ENCODE measurements at regions not wholly inside any gene's neighbourhood (a gene's known extent, or its start where the extent isn't known, plus 50 kb on each side); places are given as distances from the start of the nearest gene placed in this dataset.

GRCh38 chr12:127830730-127831129 lies 436.2 kb upstream of the TMEM132C start:
- TF ChIP-seq CTCF (IDR thresholded peaks at IDR 0.05; ENCODE audit: extremely low read depth in 1 of 2, insufficient read depth in 1 of 2, low read depth in 1 of 2, low read length in 2 of 2) (no peak), POLR2AphosphoS5 (IDR thresholded peaks at IDR 0.05; ENCODE audit: insufficient read depth, low read depth, low read length) (no peak), EZH2 (IDR thresholded peaks at IDR 0.05; ENCODE audit: borderline replicate concordance, low read depth, low read length, severe bottlenecking) (no peak), POLR2A (IDR thresholded peaks at IDR 0.05; ENCODE audit: low read depth, low read length) (no peak), GATA2 (IDR thresholded peaks at IDR 0.05; ENCODE audit: insufficient read depth, insufficient read length, low read depth, low read length) (no peak), MAX (IDR thresholded peaks at IDR 0.05; ENCODE audit: insufficient read depth, insufficient read length) (no peak)

All from endothelial cell of umbilical vein (primary cell).